ENCODE measurements at regions not wholly inside any gene's neighbourhood (a gene's known extent, or its start where the extent isn't known, plus 50 kb on each side); places are given as distances from the start of the nearest gene placed in this dataset.

DNA sequence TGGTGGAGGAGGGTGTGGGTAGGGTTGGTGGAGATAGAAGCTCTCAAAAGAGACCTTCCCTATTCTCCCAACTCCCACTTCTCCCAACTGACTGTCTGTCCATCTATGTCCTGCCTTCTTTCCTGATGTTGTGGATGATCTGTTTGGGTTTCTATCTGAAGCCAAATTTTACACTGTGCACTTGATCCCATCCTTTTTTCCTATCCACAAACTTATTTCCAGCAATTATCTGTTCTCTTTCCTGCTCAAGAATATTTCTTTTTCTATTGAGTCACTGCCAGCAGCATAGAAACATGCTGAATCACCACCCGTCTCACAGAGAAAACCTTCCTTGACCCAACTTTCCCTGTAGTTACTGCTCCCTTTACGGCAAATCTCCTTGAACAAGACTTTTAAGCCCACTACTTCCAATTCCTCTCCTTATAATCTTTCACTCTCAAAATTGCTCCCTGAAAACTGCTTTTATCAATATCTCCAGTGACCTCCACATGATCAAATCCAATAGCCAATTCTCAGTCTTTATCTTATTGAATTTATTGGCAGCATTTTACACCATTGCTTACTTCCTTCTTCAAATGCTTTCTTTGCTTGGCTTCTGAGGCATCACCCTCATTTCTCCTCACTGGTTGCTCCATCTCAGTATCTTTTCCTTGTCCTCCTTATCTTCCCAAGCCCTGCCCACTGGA is 141.2 kb upstream of the SLC7A14 start (continued):
- TF ChIP-seq, protein P1, sequence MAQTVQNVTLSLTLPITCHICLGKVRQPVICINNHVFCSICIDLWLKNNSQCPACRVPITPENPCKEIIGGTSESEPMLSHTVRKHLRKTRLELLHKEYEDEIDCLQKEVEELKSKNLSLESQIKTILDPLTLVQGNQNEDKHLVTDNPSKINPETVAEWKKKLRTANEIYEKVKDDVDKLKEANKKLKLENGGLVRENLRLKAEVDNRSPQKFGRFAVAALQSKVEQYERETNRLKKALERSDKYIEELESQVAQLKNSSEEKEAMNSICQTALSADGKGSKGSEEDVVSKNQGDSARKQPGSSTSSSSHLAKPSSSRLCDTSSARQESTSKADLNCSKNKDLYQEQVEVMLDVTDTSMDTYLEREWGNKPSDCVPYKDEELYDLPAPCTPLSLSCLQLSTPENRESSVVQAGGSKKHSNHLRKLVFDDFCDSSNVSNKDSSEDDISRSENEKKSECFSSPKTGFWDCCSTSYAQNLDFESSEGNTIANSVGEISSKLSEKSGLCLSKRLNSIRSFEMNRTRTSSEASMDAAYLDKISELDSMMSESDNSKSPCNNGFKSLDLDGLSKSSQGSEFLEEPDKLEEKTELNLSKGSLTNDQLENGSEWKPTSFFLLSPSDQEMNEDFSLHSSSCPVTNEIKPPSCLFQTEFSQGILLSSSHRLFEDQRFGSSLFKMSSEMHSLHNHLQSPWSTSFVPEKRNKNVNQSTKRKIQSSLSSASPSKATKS (CRISPR knock-in tag; IDR thresholded peaks at IDR 0.05): no peak
- TF ChIP-seq SMARCE1 (IDR thresholded peaks at IDR 0.05) (peak; percentile 11; the same call in 1 of the 2 replicates), FOXP1 (CRISPR knock-in tag; IDR thresholded peaks at IDR 0.05) (no peak), ESRRA (IDR thresholded peaks at IDR 0.05; ENCODE audit: borderline replicate concordance, low read depth) (no peak), NFYB (IDR thresholded peaks at IDR 0.05; ENCODE audit: extremely low read depth, insufficient read length) (no peak), ZNF668 (CRISPR knock-in tag; IDR thresholded peaks at IDR 0.05) (no peak), HSF4 (CRISPR knock-in tag; IDR thresholded peaks at IDR 0.05; ENCODE audit: borderline replicate concordance) (no peak), LEF1 (IDR thresholded peaks at IDR 0.05) (peak; percentile 31; the same call in 1 of the 2 replicates), ZNF184 (CRISPR knock-in tag; IDR thresholded peaks at IDR 0.05) (no peak), ZNF24 (IDR thresholded peaks at IDR 0.05) (no peak), SAFB (IDR thresholded peaks at IDR 0.05; ENCODE audit: borderline replicate concordance, low read depth, low read length) (no peak), ZNF589 (CRISPR knock-in tag; IDR thresholded peaks at IDR 0.05; ENCODE audit: low read depth) (0 out of 2 replicates have a peak, but pooled peaks have one; percentile 73), DMBX1 (CRISPR knock-in tag; IDR thresholded peaks at IDR 0.05; ENCODE audit: borderline replicate concordance) (no peak), SRSF3 (IDR thresholded peaks at IDR 0.05; ENCODE audit: insufficient read depth, low read length) (no peak), IRF2 (CRISPR knock-in tag; IDR thresholded peaks at IDR 0.05) (no peak), ATF1 (CRISPR knock-in tag; IDR thresholded peaks at IDR 0.05) (no peak), ATF1 (tag; IDR thresholded peaks at IDR 0.05) (peak; percentile 25; the same call in 1 of the 2 replicates), ZNF75A (CRISPR knock-in tag; IDR thresholded peaks at IDR 0.05) (no peak), HDGF (IDR thresholded peaks at IDR 0.05) (no peak), KLF1 (tag; IDR thresholded peaks at IDR 0.05) (no peak)
- TF ChIP-seq, protein P2, sequence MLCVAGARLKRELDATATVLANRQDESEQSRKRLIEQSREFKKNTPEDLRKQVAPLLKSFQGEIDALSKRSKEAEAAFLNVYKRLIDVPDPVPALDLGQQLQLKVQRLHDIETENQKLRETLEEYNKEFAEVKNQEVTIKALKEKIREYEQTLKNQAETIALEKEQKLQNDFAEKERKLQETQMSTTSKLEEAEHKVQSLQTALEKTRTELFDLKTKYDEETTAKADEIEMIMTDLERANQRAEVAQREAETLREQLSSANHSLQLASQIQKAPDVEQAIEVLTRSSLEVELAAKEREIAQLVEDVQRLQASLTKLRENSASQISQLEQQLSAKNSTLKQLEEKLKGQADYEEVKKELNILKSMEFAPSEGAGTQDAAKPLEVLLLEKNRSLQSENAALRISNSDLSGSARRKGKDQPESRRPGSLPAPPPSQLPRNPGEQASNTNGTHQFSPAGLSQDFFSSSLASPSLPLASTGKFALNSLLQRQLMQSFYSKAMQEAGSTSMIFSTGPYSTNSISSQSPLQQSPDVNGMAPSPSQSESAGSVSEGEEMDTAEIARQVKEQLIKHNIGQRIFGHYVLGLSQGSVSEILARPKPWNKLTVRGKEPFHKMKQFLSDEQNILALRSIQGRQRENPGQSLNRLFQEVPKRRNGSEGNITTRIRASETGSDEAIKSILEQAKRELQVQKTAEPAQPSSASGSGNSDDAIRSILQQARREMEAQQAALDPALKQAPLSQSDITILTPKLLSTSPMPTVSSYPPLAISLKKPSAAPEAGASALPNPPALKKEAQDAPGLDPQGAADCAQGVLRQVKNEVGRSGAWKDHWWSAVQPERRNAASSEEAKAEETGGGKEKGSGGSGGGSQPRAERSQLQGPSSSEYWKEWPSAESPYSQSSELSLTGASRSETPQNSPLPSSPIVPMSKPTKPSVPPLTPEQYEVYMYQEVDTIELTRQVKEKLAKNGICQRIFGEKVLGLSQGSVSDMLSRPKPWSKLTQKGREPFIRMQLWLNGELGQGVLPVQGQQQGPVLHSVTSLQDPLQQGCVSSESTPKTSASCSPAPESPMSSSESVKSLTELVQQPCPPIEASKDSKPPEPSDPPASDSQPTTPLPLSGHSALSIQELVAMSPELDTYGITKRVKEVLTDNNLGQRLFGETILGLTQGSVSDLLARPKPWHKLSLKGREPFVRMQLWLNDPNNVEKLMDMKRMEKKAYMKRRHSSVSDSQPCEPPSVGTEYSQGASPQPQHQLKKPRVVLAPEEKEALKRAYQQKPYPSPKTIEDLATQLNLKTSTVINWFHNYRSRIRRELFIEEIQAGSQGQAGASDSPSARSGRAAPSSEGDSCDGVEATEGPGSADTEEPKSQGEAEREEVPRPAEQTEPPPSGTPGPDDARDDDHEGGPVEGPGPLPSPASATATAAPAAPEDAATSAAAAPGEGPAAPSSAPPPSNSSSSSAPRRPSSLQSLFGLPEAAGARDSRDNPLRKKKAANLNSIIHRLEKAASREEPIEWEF (CRISPR knock-in tag; IDR thresholded peaks at IDR 0.05): 0 out of 2 replicates have a peak, but pooled peaks have one; percentile 25
- TF ChIP-seq, protein P3, sequence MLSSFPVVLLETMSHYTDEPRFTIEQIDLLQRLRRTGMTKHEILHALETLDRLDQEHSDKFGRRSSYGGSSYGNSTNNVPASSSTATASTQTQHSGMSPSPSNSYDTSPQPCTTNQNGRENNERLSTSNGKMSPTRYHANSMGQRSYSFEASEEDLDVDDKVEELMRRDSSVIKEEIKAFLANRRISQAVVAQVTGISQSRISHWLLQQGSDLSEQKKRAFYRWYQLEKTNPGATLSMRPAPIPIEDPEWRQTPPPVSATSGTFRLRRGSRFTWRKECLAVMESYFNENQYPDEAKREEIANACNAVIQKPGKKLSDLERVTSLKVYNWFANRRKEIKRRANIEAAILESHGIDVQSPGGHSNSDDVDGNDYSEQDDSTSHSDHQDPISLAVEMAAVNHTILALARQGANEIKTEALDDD (IDR thresholded peaks at IDR 0.05): 0 out of 2 replicates have a peak, but pooled peaks have one; percentile 29

Data from K562 (cell line).